Head of caudate nucleus (tissue), 42 donors: ENCODE measurements at regions not wholly inside any gene's neighbourhood (a gene's known extent, or its start where the extent isn't known, plus 50 kb on each side); places are given as distances from the start of the nearest gene placed in this dataset.

Experiments used
- DNase-seq, 42 donors: peaks; one replicate each; pipeline versions ENCODE4 v3.0.0 to v3.0.0-alpha.2; 2020 to 2021; ENCODE audit warnings: mixed read lengths in 7 of 42
- intact Hi-C: fragments of 100-400 bp; cut with DNase I; formaldehyde crosslinking; loops from one replicate; pipeline ENCODE4 v1.15.0; 2022

- intact Hi-C loops, result no loop called here
- no peak for DNase-seq
Measured at GRCh38 chr21:28227881-28228635, 764.6 kb downstream of the LTN1 start.

DNA sequence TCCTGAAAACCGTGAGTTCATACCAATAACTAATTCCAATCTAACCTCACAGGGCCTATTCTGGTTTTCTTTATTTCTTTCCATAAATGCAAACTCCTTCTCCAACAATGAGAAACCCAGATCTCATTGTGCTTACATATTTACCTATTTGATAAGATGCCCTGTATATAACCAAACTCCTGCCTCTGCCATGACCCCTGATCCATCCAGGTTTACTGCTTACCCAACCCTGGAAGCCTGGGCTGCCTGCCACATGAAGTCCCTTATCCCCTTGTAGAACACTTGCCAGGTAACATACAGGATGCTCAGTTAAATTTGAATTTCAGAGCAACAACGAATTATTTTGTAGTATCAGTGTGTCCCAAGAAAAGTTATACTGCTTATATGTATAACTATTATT is 766.1 kb downstream of the LTN1 start:
- no peak for DNase-seq
- intact Hi-C loops, result no loop called here

GRCh38 chr21:28224191-28224726 is 768.4 kb downstream of the LTN1 start:
- intact Hi-C loops, result no loop called here
- DNase-seq, result no peak

GRCh38 chr21:28221984-28222383 is 770.7 kb downstream of the LTN1 start:
- no peak for DNase-seq
- intact Hi-C loops, result no loop called here

GRCh38 chr21:28220680-28221079 is 772.0 kb downstream of the LTN1 start:
- no peak for DNase-seq

DNA sequence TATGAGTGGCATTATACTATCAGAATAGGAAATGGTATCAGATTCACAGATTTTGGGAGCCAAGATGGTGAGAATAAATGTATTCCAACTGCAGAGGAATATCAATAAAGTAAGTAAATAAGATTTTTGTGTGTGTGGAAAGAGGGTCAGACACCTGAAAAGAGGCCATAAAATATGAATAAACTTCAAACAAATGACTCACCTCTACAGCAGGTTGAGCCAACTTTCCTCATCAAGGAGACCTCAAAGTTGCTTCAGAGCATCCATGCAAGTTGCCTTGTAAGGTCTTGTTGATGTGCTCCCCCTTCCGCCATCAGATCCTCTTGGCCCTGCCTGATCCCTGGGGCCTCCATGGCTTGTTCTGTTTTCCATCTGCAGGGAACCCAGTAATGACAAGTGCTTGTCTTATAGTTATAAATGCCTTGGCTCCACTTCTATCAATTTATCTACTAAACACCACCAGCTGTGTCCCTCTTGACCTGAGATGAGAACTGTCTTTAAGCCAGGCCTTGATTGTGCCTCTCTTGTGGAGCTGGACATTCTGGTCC is 775.6 kb downstream of the LTN1 start:
- intact Hi-C loops, result no loop called here
- no peak for DNase-seq

More at GRCh38 chr21:28220680-28221079, 772.0 kb downstream of the LTN1 start:
- intact Hi-C loops, result no loop called here

GRCh38 chr21:28215214-28215954 is 777.3 kb downstream of the LTN1 start:
- intact Hi-C loops, result no loop called here

GRCh38 chr21:28214786-28215185 is 777.9 kb downstream of the LTN1 start:
- intact Hi-C loops, result no loop called here
- no peak for DNase-seq

More at GRCh38 chr21:28215214-28215954, 777.3 kb downstream of the LTN1 start:
- no peak for DNase-seq

- no peak for DNase-seq
- intact Hi-C loops, result no loop called here
Measured at GRCh38 chr21:28213261-28213660, 779.4 kb downstream of the LTN1 start.

- intact Hi-C loops, result no loop called here
- DNase-seq, result no peak
Measured at GRCh38 chr21:28212061-28212460, 780.6 kb downstream of the LTN1 start.

- no peak for DNase-seq
- intact Hi-C loops, result no loop called here
Measured at GRCh38 chr21:28207436-28208173, 785.1 kb downstream of the LTN1 start.

GRCh38 chr21:28200726-28201125 is 792.0 kb downstream of the LTN1 start:
- intact Hi-C loops, result no loop called here
- DNase-seq, result no peak

DNA sequence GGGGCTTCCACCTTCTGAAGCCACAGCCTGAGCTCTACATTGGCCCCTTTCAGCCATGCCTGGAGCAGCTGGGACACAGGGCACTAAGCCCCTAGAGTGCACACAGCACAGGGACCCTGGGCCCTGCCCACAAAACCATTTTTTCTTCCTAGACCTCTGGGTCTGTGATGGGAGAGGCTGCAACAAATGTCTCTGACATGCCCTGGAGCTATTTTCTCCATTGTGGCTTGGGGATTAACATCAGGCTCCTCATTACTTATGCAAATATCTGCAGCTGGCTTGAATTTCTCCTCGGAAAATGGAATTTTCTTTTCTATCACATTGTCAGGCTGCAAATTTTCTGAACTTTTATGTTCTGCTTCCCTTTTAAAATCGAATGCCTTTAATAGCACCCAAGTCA is 795.7 kb downstream of the LTN1 start:
- intact Hi-C loops, result no loop called here
- DNase-seq, result no peak

GRCh38 chr21:28193189-28193588 is 799.5 kb downstream of the LTN1 start:
- DNase-seq, result no peak
- intact Hi-C loops, result no loop called here

DNA sequence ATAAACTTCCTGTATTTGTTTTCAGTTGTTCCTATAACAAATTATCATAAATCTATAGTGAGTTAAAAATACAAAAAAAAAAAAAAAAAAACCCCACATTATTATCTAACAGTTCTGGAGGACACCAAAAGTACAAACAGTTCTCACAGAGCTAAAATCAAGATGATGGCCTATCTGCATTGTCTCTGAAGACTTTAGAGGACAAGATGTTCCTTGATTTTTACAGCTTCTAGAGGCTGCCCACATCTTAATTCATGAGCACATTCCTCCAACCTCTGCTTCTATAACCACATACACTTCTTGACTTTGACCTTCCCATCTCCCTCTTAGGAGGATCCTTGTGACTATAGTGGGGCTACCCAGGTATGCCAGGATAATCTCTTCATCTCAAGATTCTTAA is 806.1 kb downstream of the LTN1 start:
- intact Hi-C loops, result no loop called here
- no peak for DNase-seq

GRCh38 chr21:28181730-28182129 is 810.9 kb downstream of the LTN1 start:
- intact Hi-C loops, result no loop called here
- no peak for DNase-seq

- no peak for DNase-seq
- intact Hi-C loops, result no loop called here
Measured at GRCh38 chr21:28179136-28179535, 813.5 kb downstream of the LTN1 start.

GRCh38 chr21:28177124-28177523 is 815.6 kb downstream of the LTN1 start:
- no peak for DNase-seq
- intact Hi-C loops, result no loop called here

DNA sequence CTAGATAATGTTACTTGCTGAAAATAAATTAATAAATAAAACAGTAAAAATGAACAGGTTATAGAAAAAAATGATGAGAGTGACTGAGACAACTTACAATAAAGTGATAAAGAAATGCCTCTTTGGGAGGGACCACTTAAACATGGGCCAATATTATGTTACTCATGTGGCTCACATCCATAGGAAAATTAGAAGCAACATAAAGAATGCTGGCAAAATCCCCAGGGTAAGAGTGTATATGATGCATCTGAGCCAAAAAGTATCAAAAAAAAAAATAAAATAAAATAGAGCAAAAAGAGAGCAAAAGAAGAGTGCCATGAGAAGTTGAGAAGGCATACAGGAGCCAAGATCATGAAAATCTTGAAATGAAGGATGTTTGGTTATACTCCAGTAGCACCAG is 818.0 kb downstream of the LTN1 start:
- intact Hi-C loops, result no loop called here
- no peak for DNase-seq

DNA sequence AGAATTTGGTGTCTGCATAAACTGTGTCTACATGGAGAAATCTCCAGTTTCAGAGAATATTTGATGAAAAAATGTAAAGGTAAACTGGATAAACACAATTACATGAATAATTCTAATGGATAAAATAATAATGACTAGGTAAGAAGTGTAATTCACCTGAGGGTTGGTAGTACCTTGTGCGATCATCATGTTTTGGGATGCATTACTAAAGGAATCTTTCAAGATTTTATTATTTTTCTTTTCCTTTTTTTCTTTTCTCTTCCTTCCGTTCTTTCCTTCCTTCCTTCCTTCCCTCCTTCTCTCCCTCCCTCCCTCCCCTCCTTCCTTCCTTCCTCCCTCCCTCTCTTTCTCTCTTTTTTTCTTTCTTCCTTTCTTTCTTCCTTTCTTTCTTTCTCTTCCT is 818.7 kb downstream of the LTN1 start:
- no peak for DNase-seq
- intact Hi-C loops, result no loop called here
